HEK293 (cell line): ENCODE measurements at regions not wholly inside any gene's neighbourhood (a gene's known extent, or its start where the extent isn't known, plus 50 kb on each side); places are given as distances from the start of the nearest gene placed in this dataset.

Source experiments
- CTCF ChIP-seq: fragments of 450-650 bp; formaldehyde crosslinking; IDR thresholded peaks from 2 replicates; pipeline ENCODE4 v1.5.1; 2016; ENCODE audit warnings: missing biosample characterization, missing genetic modification characterization
- PBX3 ChIP-seq: sonication (generic); formaldehyde crosslinking; IDR thresholded peaks from 2 replicates; pipeline ENCODE4 v1.8.1; 2022; ENCODE audit warnings: mild to moderate bottlenecking, moderate library complexity, missing genetic modification reagents
- REST ChIP-seq: fragments of 450-650 bp; formaldehyde crosslinking; IDR thresholded peaks from 2 replicates; pipeline ENCODE4 v1.5.1; 2016; ENCODE audit warnings: missing biosample characterization, missing genetic modification characterization
- SCRT2 ChIP-seq: fragments of 450-650 bp; formaldehyde crosslinking; IDR thresholded peaks from 2 replicates; pipeline ENCODE4 v1.5.1; 2016; ENCODE audit warnings: missing biosample characterization, missing genetic modification characterization
- SETDB1 ChIP-seq: IDR thresholded peaks from one replicate; pipeline ENCODE4 v1.6.1; 2017; ENCODE audit warnings: mild to moderate bottlenecking, low read length, moderate library complexity, mixed read lengths; ENCODE audit not compliant: insufficient read length
- TSHZ1 ChIP-seq: fragments of 450-650 bp; formaldehyde crosslinking; IDR thresholded peaks from 2 replicates; pipeline ENCODE4 v1.5.1; 2016; ENCODE audit warnings: missing biosample characterization, missing genetic modification characterization, borderline replicate concordance
- ZBTB8A ChIP-seq: fragments of 450-650 bp; formaldehyde crosslinking; IDR thresholded peaks from 2 replicates; pipeline ENCODE4 v1.5.1; 2016; ENCODE audit warnings: missing biosample characterization, missing genetic modification characterization
- ZFP3 ChIP-seq: fragments of 450-650 bp; formaldehyde crosslinking; IDR thresholded peaks from 2 replicates; pipeline ENCODE4 v1.5.1; 2016; ENCODE audit warnings: low read depth, missing biosample characterization, missing genetic modification characterization
- ZNF10 ChIP-seq: fragments of 450-650 bp; formaldehyde crosslinking; IDR thresholded peaks from 2 replicates; pipeline ENCODE4 v1.5.1; 2017; ENCODE audit warnings: missing biosample characterization, missing genetic modification characterization
- ZNF121 ChIP-seq: fragments of 450-650 bp; formaldehyde crosslinking; IDR thresholded peaks from 2 replicates; pipeline ENCODE4 v1.5.1; 2016; ENCODE audit warnings: missing biosample characterization, missing genetic modification characterization
- ZNF138 ChIP-seq: fragments of 450-650 bp; formaldehyde crosslinking; IDR thresholded peaks from 2 replicates; pipeline ENCODE4 v1.5.1; 2016; ENCODE audit warnings: missing biosample characterization, missing genetic modification characterization, borderline replicate concordance
- ZNF184 ChIP-seq: fragments of 450-650 bp; IDR thresholded peaks from 2 replicates; pipeline ENCODE4 v1.5.1; 2018; ENCODE audit warnings: missing biosample characterization, mild to moderate bottlenecking, missing genetic modification characterization
- ZNF423 ChIP-seq: fragments of 450-650 bp; formaldehyde crosslinking; IDR thresholded peaks from 2 replicates; pipeline ENCODE4 v1.5.1; 2016; ENCODE audit warnings: missing biosample characterization, missing genetic modification characterization
- ZNF776 ChIP-seq: fragments of 450-650 bp; formaldehyde crosslinking; IDR thresholded peaks from 2 replicates; pipeline ENCODE4 v1.5.0; 2017; ENCODE audit warnings: missing biosample characterization, missing genetic modification characterization, borderline replicate concordance

- TF ChIP-seq CTCF: no peak
- no peak for TF ChIP-seq TSHZ1 (tag by site-specific recombination)
- no peak for TF ChIP-seq ZNF138 (tag by site-specific recombination)
- TF ChIP-seq ZBTB8A: no peak
- TF ChIP-seq ZFP3 (tag by site-specific recombination): no peak
- TF ChIP-seq SCRT2 (tag by site-specific recombination): no peak
- TF ChIP-seq SETDB1: no peak
- TF ChIP-seq PBX3 (CRISPR knock-in tag): no peak
- TF ChIP-seq REST (tag by site-specific recombination): no peak
- no peak for TF ChIP-seq ZNF184 (tag by site-specific recombination)
- no peak for TF ChIP-seq ZNF121 (tag by site-specific recombination)
- no peak for TF ChIP-seq ZNF423 (tag by site-specific recombination)
- no peak for TF ChIP-seq ZNF10 (tag by site-specific recombination)
- no peak for TF ChIP-seq ZNF776
Observed at GRCh38 chr12:105436636-105437035, 106.1 kb downstream of the C12orf75 start.
